Right renal pelvis (tissue), 4 donors: ENCODE measurements at regions not wholly inside any gene's neighbourhood (a gene's known extent, or its start where the extent isn't known, plus 50 kb on each side); places are given as distances from the start of the nearest gene placed in this dataset.
"Not testable (repeated sequence)": the region's sequence is repeated elsewhere in the genome, so short reads cannot be mapped to it uniquely, and the experiment has no call there.

ENCODE experiments used
- DNase-seq, 4 donors: peaks; one replicate each; pipeline ENCODE4 v3.0.0-alpha.2; 2013; ENCODE audit warnings: low read depth in 4 of 4, low spot score in 3 of 4, missing footprints in 1 of 4

DNA sequence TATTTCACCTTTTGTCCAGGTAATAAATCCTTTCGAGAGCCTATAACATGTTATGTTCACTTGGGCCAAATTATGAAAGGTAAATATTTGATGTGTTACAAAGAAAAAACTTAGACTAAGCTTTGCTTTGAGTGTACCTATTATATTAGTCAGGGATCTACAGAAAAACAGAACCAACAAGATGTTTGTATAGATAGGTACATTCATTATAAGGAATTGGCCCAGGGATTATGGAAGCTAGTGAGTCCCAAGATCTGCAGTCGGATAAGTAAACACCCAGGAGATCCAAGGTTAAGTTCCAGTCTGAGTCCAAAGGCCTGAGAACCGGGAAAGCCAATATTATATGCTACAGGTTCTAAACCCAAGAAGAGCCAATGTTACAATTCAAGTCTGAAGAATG lies 234.5 kb downstream of the NRIP1 start:
- DNase-seq: no peak

DNA sequence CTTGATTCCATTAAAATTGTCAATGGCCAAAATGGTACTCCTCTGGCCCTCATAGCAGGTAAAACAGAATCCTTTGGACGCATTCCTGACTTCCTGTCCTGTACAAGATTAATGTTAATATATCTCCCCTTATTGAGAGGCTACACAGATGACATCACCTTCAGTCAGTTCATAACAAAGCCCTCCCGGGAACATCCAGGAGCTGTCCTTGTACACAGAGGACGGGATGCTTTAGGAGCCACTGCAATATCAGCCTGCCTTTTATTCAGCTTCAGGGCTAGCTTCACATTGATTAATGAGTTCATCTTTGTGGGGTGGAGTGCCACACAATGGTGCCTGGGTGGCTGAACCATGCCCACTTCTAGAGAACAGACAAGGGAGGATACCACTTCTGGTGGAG lies 235.1 kb downstream of the NRIP1 start:
- DNase-seq: no peak

DNA sequence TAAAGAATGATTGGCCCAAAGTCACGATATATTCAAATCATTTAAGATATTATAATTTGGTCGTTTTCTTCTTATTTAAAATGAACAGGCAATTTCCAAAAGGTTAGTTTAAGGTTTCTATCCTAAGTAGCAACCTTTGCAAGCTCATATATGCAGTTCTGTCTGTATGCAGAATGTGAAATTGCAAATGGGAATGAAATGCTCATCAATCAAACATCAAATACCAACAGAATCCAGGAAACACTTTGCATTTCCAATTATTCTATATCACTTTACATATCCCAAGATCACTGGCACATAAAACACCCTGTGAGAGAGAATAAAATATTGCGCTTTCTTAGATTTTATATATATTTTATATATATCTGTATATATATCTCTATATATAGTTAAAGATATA lies 237.3 kb downstream of the NRIP1 start:
- no peak for DNase-seq

DNA sequence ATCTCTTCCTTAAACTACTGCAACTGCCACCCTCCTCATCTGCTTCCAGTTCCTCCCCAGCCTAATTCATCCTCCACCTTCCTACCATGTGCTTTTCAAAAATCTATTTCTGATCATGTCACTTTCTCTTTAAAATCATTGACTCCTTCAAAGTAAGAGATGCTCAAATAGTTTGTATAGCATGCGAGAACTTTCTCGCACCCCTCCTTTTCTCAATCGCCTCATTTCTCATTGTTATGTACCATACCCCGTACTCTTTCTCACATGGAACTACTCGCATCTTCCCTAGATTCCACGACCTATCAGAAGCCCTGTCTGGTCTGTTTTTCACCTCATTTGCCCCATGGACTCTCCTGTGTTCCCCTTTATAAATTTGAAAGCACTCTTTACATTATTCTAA lies 238.2 kb downstream of the NRIP1 start:
- no peak for DNase-seq

DNA sequence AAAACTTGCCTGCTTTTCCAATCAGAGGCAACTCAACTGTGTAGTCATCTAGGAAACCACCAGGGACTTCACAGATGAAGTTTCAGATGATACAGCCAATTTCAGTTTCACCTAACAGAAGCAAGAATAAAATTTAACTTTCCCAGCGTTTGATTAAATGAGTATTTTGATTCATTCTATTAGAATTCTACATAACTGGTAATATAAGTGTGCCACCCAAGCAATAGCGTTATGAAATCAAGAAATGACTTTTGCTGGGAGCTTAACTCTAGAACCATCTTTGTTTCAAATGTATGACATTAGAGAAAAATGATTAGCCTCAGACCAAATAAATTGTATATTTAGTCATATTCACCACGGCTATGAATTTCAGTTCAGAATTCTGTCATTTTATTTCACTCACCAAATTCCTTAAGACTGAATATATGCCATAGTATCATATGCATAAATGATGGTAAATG lies 239.3 kb downstream of the NRIP1 start:
- DNase-seq: no peak

DNA sequence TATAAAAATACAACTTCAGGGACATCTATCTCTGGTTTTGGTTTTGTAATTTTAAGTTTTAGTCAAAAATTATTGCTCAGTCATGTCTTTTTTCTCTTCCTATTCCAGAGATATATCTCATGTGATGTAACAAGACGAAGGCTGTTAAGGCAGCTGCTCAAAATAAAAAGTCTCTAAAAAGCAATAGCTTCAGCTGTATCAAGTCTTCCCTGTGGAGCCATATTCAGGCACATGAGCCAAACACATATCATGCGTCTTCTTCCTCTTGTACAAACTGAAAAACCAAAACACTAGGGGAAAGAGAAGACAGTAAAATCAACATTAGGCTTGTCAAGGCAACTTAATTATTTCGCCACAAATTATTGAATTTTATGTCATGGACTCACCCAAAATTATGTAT lies 240.7 kb downstream of the NRIP1 start:
- DNase-seq: no peak

DNA sequence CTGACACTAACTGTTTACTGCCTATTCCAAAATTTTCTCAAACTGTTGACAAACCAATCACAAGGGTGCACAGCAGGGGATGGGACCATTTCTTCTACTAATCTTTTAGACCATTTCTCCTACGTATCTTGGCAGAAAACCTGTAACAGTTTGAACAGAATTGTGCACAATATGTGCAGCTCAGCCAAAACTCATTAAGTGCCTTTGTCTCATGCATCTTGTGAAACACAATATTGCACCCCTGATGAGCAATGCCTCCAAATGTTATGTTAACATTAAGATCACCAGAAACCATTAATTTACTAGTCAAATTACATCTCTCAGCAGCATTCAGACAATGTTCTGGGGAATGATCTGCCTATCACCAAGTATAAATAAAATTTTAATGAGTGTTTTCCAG lies 247.5 kb downstream of the NRIP1 start:
- no peak for DNase-seq

DNA sequence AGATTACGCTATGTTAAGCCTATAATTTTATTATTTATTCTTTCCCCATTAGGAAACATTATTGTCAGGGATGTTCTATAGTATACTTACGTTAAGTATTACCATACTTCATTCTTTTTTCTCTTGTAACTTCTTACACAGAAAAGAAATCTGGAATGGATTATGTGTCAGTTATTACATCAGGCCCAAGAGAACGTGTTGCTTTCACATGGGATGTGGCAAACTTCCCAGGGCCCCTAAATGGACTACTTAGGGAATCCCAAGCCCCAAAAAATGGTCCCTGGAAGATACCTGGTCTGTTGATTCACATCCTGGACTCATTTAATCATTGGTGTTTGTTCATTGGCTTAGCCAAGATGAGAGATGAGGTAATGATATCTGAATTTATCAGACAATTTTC lies 249.8 kb downstream of the NRIP1 start:
- DNase-seq: no peak

DNA sequence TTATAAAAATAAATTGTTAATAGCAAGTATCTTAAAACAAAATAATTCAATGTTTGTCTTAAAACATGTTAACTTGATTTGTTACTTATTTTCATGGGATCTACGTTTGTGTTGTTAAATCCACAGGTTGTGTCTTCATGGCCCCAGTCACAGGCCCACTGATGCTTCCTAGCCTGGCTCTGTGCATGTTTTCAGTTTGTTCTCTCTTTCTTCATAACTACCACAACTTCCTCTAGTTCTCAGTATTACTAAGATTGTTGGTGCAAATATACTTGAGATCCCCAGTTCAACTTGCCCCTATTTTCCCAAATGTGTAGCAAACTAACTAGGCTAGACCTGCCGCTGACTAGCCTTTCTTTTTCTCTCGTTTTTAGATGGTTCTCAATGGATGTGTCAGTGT lies 250.5 kb downstream of the NRIP1 start:
- DNase-seq: no peak

DNA sequence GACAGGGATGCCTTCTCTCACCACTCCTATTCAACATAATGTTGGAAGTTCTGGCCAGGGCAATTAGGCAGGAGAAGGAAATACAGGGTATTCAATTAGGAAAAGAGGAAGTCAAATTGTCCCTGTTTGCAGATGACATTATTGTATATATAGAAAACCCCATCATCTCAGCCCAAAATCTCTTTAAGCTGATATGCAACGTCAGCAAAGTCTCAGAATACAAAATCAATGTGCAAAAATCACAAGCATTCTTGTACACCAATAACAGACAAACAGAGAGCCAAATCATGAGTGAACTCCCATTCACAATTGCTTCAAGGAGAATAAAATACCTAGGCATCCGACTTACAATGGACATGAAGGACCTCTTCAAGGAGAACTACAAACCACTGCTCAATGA lies 258.1 kb upstream of the SAMSN1 start:
- not testable (repeated sequence) for DNase-seq

DNA sequence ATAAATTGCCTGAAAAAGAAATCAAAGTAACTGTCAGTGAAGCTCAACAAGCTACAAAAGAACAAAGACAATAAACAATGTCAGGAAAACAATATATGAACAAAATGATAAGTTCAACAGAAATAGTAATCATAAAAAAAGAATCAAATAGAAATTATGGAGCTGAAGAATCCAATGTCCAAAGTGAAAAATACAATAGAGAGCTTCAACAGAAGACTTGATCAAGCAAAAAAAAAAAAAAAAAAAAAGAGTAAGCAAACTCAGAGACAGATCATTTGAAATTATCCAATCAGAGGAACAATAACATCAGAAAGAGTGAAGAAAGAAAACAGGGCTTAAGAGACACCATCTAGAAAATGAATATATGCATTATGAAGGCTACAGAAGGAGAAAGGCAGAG lies 251.4 kb upstream of the SAMSN1 start:
- DNase-seq: no peak

DNA sequence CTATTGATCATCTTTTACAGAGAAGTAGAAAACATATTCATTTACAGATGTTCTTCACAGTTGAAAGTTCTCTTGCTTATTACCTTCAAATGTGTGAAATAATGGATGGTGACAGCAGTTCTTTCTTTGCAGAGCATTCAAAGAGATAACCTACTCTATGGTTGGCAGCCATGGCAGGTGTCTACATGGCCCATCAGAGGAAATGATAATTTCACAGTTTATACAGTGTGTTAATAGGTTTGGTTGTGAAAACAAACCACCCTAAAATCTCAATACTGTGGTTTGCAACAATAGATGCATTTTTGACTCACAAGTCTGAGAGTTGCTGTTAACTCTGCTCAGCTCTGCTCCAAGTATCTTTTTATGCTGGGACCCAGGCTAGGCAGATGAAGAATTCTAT lies 241.2 kb upstream of the SAMSN1 start:
- no peak for DNase-seq

DNA sequence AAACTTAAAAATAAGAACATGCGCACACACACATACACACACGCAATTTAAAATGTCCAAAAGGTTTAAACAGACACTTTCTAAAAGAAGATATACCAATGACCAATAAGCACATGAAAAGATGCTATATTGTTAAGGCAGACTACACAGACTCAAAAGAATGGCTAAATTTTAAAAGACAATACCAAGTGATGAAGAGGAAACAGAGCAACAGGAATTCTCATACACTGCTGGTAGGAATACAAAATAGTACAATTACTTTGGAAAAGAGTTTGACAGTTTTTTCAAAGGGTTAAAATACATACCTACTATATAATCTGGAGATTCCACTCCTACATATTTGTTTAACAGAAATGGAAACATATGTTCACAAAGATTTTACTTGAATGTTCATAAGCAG lies 239.6 kb upstream of the SAMSN1 start:
- no peak for DNase-seq

DNA sequence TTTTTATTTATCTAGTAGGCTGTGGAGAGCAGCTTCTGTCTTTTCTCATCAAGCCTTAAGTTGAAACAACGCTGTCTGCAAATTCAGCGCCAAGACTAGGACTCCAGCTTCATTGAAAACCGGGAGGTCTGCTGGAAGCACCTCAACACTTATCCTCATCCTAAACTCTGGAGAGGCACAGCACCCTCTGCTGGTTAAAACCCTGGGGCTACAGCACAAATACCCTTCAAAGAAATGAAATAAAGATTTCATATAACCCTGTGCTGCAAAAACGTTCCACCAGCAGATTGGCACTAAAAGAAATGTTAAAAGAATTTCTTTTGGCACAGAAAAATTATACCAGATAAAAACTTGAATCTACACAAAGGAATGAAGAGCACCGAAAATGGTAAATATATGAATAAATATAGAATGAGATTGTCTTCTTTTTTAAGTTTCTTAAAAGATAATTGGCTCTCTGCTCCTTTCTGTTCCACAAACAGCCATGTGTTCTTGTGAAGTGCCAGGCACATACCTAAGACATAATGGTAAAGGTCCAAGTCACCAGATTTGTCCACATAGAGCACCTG lies 227.7 kb upstream of the SAMSN1 start:
- peak in 2 of 4 donors; percentile 9 to 10 for DNase-seq

DNA sequence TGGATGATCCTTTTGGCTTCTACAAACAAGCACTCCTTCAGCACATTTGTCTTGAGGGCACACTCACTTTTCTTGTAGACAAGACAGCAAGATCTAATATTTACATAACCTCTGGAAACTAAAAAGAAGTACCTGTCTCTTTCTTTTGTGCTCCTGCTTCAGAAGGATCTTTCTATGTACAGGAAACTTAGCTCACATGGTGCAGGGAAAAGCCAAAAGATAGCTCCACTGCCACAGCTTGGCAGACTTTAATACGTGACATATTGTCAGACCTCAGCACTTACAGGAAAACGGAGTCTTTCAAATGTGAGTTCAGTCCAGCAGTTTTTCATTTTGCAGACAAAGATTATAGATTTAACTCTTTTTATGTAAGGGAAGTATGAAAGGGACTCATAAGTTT lies 225.5 kb upstream of the SAMSN1 start:
- no peak for DNase-seq

DNA sequence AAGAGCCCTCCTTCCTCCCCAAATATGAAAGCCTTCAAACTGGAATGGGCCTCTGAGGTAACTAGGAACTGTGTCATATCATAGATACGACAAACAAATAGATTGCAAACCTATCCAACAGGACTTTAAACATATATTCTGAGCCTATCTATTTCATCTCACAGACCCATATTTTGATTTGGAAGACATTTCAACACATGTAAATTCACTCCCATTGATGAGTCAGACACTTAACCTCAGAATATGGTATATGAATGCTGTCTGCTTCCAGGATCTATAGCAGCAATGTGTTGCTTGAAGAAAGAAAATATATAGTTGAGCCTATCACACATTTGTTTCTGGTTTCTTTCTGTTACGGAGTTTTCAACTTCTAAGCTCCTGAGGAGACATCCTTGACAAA lies 221.9 kb upstream of the SAMSN1 start:
- no peak for DNase-seq

DNA sequence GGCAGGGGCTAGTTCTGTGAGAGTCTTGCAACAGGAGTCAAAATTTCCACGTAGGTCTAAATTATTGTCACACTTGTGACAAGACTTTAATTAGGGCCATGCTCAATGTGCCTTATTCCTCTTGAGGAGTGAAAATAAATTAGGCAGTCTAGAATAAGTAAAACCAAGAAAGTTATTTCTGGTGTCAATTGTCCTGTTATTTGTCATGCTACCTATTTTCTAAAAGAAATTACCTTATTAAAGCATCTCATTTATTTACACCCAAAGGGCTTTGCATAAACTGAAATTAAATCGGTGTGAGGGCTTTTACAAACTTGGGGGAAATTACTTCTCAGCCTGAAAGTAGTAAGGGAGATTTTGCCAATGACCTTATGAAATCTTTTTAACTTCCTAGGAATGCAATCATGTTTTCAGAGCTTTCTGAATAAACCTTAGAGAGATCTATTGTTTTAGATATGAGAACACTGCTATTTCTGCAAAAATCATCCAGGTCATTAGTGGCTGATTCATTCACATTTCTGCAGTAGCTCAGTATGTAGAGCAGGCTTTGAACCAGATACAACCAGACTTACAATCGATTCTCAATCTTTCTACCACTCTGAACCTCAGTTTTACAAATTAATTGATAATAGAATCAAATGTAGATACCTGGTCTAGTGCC lies 221.2 kb upstream of the SAMSN1 start:
- no peak for DNase-seq

DNA sequence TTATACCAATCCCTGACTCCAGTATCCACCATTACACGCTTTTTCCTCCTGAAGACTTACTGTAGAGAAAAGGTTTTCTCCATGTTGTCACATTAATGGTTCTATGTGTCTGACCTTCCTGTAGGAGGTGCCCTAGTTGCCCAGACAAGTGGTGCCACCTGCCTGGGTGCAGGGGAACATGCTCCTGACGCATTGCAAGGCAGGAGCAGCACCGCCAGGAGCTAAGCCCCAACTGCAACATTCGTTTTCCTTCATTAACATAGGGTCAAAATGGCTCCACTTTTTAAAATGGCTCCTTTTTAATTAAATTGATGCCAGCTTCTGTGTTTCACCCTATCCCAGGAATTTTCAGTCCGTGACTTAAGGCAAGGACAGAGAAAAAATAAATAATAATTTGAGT lies 220.1 kb upstream of the SAMSN1 start:
- no peak for DNase-seq

DNA sequence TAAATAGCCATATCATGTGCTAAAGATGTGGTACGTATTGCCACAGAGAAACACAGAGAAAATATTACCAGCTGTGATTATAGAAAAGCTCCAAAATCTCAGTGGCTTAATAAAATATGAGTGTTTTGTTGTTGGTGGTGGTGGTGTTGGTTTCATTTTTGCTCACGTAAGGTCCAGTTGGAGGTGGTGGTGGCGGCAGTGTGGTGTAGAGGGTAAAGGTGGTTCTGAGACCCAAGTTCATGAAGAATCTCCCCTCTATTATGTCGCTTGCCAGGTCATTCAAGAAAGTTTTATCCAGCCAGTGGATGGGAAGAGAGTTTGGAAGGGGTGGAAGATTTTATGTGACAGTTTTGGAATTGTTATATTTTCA lies 217.6 kb upstream of the SAMSN1 start:
- no peak for DNase-seq

DNA sequence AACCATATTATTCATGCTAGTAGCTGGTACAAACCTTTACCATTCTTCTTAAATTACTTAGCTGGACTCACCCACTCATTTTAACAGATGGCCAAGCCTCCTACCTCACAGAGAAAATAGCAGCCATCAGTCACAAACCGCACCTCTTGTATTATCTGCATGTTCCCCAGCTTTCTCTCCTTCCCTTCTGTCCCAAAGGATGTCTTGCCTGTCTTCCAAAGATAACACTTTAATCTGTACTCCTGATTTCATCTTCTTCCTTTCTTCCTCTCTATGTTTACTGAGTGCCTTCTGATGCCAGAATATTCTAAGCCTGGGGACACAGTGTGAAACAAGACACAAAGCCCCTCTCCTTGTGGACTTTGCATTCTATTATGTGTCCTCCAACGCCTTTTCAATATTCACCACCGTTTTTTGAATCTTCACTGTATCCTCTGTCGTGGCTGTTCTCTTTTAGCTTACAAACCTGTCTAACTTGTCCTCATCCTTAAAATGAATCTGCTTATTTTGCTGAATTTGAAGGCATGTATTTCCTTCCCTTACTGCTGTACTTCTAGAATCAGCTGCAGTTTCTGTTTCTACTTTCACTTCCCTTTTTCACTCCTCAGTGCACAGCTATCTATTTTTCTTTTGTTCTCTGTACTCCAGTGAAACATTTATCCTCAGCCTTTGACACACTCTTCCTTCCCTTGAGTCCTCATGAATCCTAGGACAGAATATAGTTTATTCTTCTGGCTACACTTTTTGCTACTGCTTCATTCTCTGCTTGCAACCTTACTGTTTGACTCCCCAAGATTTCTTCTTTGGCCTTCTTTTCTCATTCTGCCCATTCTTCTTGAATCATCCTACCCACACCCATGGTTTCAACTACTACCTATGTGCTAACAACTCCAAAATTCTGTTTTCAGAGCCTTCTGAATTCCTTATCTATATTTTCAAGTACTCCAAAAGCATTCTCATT lies 216.9 kb upstream of the SAMSN1 start:
- no peak for DNase-seq

DNA sequence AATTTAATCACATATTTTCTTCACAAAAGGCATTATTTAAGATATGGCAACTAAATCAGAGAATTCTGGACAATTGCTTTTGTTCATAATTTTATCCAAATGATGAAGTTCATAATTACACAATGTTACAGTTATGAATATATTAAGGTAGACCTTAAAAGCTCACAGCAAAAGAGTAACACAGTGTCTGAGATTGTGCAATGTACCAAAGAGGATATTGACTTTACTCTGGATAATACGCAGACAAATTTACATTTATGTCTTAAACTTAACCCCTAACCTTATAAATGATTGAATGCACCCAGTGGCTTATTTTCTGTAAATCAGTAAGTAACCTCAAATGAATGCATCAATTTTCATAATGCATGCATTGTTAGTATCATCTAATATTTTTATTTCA lies 216.2 kb upstream of the SAMSN1 start:
- no peak for DNase-seq

DNA sequence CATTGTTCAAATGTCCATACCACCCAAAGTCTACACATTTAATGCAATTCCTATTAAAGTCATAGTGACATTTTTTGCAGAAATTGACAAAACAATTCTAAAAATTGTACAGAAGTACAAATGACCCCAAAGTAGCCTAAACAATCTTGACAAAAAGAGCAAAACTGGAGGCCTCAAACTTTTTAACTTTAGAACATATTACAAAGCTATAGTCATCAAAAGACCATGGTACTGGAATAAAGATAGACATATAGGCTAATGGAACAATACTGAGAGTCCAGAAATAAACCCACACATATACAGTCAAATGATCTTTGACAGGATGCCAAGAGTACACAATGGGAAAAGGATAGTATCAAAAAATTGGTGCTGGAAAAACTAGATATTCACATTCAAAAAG lies 213.2 kb upstream of the SAMSN1 start:
- no peak for DNase-seq
